Stimulated activated CD4-positive, alpha-beta T cell treated with anti-CD3 and anti-CD28 coated beads, Interleukin-15, amount 100 ng/mL, for 24 hours (primary cell): ENCODE measurements at regions not wholly inside any gene's neighbourhood (a gene's known extent, or its start where the extent isn't known, plus 50 kb on each side); places are given as distances from the start of the nearest gene placed in this dataset.

Experiments used
- DNase-seq: peaks from one replicate; pipeline ENCODE4 v3.0.0-alpha.2; 2020

DNA sequence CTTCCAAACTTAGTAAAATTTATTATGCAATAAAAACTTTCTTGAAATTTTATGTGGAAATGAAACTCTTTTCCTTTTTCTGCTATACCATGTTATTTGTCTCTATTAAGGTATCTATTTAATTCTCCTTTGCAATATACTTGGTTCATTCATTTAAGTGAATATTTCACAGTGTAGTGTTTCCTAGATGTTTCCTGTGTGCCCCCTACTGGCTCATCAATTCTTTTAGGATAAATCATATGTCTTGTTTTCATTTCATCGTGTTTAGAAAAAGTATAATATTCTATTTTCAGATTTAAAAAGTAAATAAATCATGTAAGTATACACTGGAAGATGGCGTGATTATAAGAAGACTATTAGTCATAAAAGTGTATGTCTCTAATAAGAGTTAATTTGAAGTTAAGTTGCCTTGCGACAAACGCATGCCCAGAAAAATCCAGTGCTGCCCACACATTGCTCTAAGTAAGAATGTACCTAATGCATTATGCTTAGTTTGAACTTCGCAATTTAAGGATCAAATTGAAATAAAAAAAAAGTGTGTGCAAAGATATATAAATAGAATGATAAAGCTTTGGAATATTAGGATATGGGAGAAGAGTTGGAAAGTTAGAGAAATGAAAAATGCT lies 525.4 kb downstream of the KCNJ3 start:
- no peak for DNase-seq

GRCh38 chr2:155218945-155219344 lies 520.5 kb downstream of the KCNJ3 start:
- no peak for DNase-seq

DNA sequence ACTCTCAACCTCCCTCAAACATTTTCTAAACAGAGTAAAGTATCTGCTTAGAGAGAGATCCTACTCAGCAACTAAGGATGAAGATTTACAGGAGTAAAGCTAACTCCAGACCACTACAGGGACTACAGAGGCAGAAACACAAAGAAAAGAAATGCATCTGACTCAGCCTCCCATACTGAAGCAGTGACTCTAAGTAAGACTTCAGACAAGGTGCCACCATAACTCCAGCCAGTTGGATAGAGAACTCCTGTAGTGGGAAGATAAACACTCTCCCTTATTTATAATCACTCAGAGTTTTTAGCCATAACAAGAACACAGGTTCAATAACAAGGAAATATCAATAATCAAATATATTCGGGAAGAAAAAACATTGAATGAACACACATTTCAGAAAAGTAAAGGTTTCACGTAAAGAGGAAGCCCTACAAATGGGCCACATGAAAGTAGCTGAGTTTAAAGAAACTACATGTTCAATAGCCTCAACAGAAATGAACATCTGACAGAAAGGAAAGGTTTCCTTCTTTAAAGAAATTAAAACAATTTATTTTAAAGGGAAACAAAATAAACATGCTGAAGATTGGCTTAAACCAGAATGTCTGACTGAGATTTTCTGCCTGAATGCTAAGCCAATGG lies 519.9 kb downstream of the KCNJ3 start:
- no peak for DNase-seq

- DNase-seq, result no peak
Measured at GRCh38 chr2:155215037-155215707, 516.7 kb downstream of the KCNJ3 start.

- no peak for DNase-seq
Measured at GRCh38 chr2:155209696-155210450, 511.4 kb downstream of the KCNJ3 start.

DNA sequence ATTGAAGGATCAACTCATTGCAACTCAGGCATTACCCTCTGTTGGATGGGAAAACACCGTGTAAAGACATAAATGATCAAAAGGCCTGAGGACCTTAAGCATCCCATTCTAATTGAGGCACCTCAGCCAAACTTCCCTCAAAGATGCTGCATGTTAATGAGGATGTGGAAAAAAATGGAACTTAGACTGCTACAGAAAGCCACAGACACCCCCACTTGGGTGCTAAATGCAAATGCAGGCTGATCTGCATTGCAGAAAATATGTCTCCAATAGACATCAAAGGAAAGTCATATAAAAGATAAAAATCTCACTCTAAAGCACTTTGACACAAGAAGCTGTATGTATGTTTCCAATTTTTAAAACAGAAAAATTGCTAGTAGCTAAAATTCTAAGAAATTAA lies 504.7 kb downstream of the KCNJ3 start:
- DNase-seq, result no peak

- no peak for DNase-seq
Measured at GRCh38 chr2:155200753-155201152, 502.3 kb downstream of the KCNJ3 start.

- DNase-seq, result no peak
Measured at GRCh38 chr2:155190342-155190741, 491.8 kb downstream of the KCNJ3 start.

- no peak for DNase-seq
Measured at GRCh38 chr2:155178921-155179320, 480.4 kb downstream of the KCNJ3 start.

DNA sequence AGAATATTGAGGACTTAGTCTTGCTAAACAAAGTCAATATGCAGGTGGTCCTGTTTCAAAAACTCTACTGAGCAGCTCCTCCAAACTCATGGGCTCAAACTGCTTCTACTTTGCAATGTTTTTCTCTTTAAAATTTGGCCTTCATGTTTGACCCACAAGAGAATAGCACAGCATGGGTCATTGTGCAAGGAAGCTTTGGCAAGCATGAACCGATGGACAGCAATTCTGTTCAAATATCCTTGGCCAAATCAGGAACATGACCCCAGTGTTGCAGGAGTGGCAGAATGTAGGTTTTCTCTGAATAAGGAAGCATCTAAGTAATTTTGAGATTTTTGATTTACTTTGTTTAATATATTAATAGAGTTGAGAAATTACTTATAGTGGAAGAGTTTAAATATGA lies 477.9 kb downstream of the KCNJ3 start:
- DNase-seq, result no peak

DNA sequence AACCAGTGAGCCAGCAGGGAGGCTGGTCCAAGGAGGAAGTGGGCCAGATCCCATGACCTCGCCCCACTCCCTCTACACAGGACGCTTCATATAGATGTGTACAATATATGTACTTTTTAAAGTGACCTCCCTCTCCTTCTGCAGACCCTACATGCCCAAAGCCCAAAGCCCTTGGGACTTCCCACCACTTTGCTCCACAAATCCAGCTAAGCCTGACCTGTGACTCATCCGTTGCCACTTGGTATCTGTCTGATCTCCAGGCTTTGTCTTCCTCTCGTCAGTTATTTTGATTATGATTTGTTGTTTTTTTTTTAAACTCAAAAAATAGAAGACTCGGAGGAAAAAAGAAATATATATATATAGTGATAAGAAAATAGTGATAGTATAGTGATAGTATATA lies 470.8 kb downstream of the KCNJ3 start:
- no peak for DNase-seq

DNA sequence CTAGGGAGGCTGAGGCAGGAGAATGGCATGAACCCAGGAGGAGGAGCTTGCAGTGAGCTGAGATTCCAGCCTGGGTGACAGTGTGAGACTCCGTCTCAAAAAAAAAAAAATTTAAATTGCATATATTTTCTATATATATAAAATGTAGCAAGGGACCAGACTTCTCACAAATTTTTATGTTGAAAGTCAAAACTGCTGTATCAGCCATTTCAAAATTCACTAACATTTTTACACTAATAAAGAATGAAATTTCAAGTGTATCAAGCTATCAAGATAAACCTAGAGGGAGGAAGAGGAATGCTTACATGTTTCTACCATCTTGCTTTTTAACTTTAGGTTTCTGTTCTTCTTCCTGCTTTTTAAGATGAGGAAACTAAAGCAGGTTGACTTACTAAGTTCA lies 464.0 kb downstream of the KCNJ3 start:
- DNase-seq, result no peak

DNA sequence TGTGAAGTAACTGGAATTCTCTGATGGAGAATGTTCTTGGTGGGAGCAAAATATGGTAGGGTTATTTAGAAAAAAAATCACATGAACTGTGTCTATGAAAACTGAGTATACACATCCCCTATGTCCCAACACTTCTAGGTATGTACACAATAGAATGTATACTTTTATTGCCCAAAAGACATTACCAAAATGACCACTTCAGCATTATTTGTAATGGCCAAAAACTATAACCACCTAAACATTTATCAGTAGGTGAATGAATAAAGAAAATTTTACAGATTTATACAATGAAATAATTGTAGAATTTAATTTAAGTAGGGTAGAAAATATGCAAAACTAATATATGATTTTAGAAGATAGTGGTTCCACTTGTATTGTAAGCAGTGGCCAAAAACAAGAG lies 462.8 kb downstream of the KCNJ3 start:
- no peak for DNase-seq

DNA sequence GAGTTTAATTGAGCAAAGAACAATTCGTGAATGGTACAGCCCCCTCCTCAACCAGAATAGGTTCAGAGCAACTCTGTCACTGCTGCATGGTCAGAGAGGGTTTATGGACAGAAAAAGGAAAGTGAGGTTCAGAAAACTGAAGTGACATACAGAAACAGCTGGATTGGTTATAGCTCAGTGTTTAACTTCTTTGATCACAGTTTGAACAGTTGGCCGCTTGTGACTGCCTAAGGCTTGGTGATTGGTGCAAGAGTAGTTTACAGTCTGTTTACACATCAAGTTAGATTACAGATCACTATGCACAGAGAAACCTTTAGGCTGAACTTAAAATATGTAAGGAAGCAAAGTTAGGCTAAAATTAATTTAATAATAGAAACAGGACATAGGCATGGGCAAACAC lies 459.2 kb downstream of the KCNJ3 start:
- no peak for DNase-seq

- no peak for DNase-seq
Measured at GRCh38 chr2:155157065-155157464, 458.6 kb downstream of the KCNJ3 start.

- DNase-seq, result no peak
Measured at GRCh38 chr2:155151945-155152344, 453.4 kb downstream of the KCNJ3 start.

- no peak for DNase-seq
Measured at GRCh38 chr2:155151472-155151871, 453.0 kb downstream of the KCNJ3 start.

DNA sequence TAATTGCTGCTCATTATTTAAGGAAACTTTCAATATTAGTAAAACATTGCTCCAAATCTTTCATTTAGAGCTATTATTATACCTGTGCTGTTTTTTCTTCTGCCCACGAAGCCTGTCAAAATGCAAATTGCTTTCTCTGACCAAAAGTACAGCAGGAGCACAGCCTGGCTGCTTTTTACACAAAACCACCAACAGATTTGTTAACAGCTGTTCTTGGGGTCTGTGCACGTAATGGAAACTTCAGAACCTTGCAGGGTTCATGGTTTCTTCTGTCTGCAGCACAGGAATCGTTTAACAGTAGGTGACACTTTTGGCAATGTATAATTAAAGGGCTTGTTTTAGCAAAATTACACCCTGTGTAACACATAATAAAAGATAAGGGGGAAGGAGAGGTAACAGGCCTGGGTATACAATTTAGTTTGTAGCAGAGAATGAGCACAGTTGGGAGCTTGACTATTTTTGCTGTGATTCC lies 447.3 kb downstream of the KCNJ3 start:
- no peak for DNase-seq

DNA sequence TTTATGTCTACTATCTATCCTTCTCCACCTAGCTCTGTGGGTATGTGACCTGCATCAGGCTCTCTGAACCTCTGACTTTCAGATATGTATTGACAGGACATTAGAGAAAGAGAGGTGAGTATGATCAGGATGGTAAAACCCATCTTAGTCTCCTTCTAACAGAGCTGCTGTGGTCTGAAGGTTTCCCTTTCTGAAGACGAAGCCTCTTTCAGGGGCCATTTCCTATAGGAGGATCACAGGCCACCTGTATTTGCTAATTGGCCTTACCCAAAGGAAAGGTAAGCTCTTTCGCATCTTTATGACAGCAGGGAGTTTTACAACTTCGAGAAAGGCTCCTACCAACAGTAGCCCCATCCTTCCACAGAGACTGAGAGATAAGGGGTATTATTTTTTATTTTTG lies 442.9 kb downstream of the KCNJ3 start:
- DNase-seq, result no peak

- no peak for DNase-seq
Measured at GRCh38 chr2:155125585-155126230, 427.2 kb downstream of the KCNJ3 start.

- DNase-seq, result no peak
Measured at GRCh38 chr2:155115846-155116245, 417.4 kb downstream of the KCNJ3 start.

DNA sequence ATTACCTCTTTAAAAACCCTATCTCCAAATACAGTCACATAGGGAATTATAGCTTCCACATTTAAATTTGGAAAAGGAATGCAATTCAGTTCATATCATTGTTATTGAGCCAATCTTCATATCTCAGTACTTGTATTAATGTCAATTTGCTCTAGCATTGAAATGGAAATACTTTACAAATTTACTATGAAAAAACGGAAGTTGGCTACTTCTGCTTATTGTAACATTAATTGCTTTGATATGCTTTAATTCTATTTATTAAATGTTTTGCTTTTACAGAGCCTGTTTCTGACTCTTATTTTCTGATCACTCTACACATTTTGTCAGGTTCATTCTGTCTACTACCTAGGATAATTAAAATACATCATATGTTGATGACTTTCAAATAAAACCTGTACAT lies 412.6 kb downstream of the KCNJ3 start:
- DNase-seq, result no peak

DNA sequence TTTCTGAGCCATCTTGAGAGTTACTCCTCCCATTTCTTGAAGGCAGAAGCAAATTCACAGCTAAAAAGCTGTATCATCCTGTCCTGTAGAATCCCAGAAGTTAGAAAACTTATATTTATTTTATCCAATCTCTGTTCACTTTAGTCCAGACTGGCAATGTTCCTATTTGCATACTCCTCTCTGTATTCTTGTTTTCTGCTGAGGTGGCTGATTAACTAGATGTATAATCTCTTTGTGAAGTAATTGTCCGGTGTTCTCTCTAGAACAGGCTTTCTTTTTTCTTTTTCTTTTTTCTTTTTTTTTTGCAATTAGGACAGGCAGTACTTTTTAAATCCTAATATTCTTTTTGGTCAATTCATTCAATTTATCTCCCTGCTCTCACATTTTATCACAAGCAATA lies 411.0 kb downstream of the KCNJ3 start:
- DNase-seq, result no peak
